ENCODE measurements at regions not wholly inside any gene's neighbourhood (a gene's known extent, or its start where the extent isn't known, plus 50 kb on each side); places are given as distances from the start of the nearest gene placed in this dataset.

GRCh38 chr3:145648396-145648795 is 512.6 kb downstream of the PLOD2 start:
- TF ChIP-seq CTCF (IDR thresholded peaks at IDR 0.05) (no peak), EP300 (IDR thresholded peaks at IDR 0.05) (no peak), POLR2A (IDR thresholded peaks at IDR 0.05) (no peak), POLR2AphosphoS5 (IDR thresholded peaks at IDR 0.05) (no peak)

Data from sigmoid colon (tissue), 4 donors.